Mucosa of descending colon (tissue), 3 donors: ENCODE measurements at regions not wholly inside any gene's neighbourhood (a gene's known extent, or its start where the extent isn't known, plus 50 kb on each side); places are given as distances from the start of the nearest gene placed in this dataset.

ENCODE experiments used
- ATAC-seq: fragments of 200-7000 bp; cut with Tn5 transposase; one replicate; pipeline ENCODE4 v1.9.1; 2020; ENCODE audit warnings: mild to moderate bottlenecking, moderate library complexity
- DNase-seq, 3 donors: peaks; one replicate each; pipeline ENCODE4 v3.0.0-alpha.2; 2020
- H3K36me3 ChIP-seq: fragments of 200-600 bp; one replicate; pipeline ENCODE4 v1.8.0; 2021; ENCODE audit warnings: low read depth, mild to moderate bottlenecking
- H3K4me1 ChIP-seq: fragments of 200-600 bp; one replicate; pipeline ENCODE4 v1.8.0; 2021; ENCODE audit warnings: low read depth, mild to moderate bottlenecking
- H3K4me3 ChIP-seq: fragments of 200-600 bp; one replicate; pipeline ENCODE4 v1.8.0; 2021; ENCODE audit warnings: mild to moderate bottlenecking
- H3K9me3 ChIP-seq: fragments of 200-600 bp; one replicate; pipeline ENCODE4 v1.8.0; 2021; ENCODE audit warnings: mild to moderate bottlenecking
- CTCF ChIP-seq: fragments of 200-600 bp; IDR thresholded peaks from one replicate; pipeline ENCODE4 v1.8.0; 2022; ENCODE audit warnings: antibody characterized with exemption, mild to moderate bottlenecking
- intact Hi-C, 2 donors: fragments of 100-400 bp; cut with DNase I in 1 of 2; cut with micrococcal nuclease in 1 of 2; formaldehyde crosslinking; loops; one replicate each; pipeline versions ENCODE4 v1.11.0 to v1.11.1; 2022; cut with DNase I, micrococcal nuclease
- donor health status: DM: no; HTN: no; CAD: no; lungs with moderate emphysema.
- donor health status: DM: no; HTN: no; CAD: no.
- donor health status: DM: no; HTN: yes; CAD: no.

GRCh38 chr9:75504721-75505120 is 385.8 kb upstream of the PCSK5 start:
- intact Hi-C loops, result no loop called here
- DNase-seq, result no peak
- Histone ChIP-seq H3K4me3 (no peak overlapping the region), H3K36me3 (no peaks in the 10 kb centered on the region), H3K9me3 (no peaks in the 10 kb centered on the region), H3K4me1 (no peaks in the 10 kb centered on the region)
- no peak for TF ChIP-seq CTCF
- ATAC-seq, result no peak

- ATAC-seq (no peak), DNase-seq (no peak)
- Histone ChIP-seq H3K36me3 (no peaks in the 10 kb centered on the region), H3K4me1 (no peaks in the 10 kb centered on the region), H3K9me3 (no peaks in the 10 kb centered on the region), H3K4me3 (no peak overlapping the region)
- no peak for TF ChIP-seq CTCF
- intact Hi-C loops, result no loop called here
Measured at GRCh38 chr9:75505654-75506053, 384.8 kb upstream of the PCSK5 start.

- H3K4me1 ChIP-seq, result peaks cover 11% of the 10 kb centered on the region
- H3K9me3 ChIP-seq, result no peaks in the 10 kb centered on the region
- no peak overlapping the region for H3K4me3 ChIP-seq
- no peak for DNase-seq
- H3K36me3 ChIP-seq, result no peaks in the 10 kb centered on the region
- intact Hi-C loops, result no loop called here
- TF ChIP-seq CTCF, result no peak
- peak; percentile 72 for ATAC-seq
Measured at GRCh38 chr9:75529463-75529862, 361.0 kb upstream of the PCSK5 start.

GRCh38 chr9:75531588-75531987 is 358.9 kb upstream of the PCSK5 start:
- peak in 1 of 3 donors; percentile 38 for DNase-seq
- ATAC-seq, result no peak
- H3K4me1 ChIP-seq, result peaks cover 11% of the 10 kb centered on the region
- no peak for TF ChIP-seq CTCF
- no peaks in the 10 kb centered on the region for H3K36me3 ChIP-seq
- no peak overlapping the region for H3K4me3 ChIP-seq
- intact Hi-C loops, result no loop called here
- H3K9me3 ChIP-seq, result no peaks in the 10 kb centered on the region

- Histone ChIP-seq H3K36me3 (no peaks in the 10 kb centered on the region), H3K9me3 (no peaks in the 10 kb centered on the region), H3K4me1 (peaks cover 11% of the 10 kb centered on the region), H3K4me3 (no peak overlapping the region)
- no peak for TF ChIP-seq CTCF
- ATAC-seq, result peak; percentile 87
- DNase-seq, result no peak
- intact Hi-C loops, result no loop called here
Measured at GRCh38 chr9:75532233-75533050, 358.0 kb upstream of the PCSK5 start.
